GM21737 (cell line): ENCODE measurements at regions not wholly inside any gene's neighbourhood (a gene's known extent, or its start where the extent isn't known, plus 50 kb on each side); places are given as distances from the start of the nearest gene placed in this dataset.

Source experiments
- ATAC-seq: cut with Tn5 transposase; IDR thresholded peaks from one replicate; pipeline ENCODE4 v1.9.1; 2021; ENCODE audit warnings: mild to moderate bottlenecking, moderate library complexity; ENCODE audit not compliant: unreplicated experiment

GRCh38 chr10:10919976-10920375 is 97.7 kb upstream of the CELF2 start:
- ATAC-seq, result no peak

DNA sequence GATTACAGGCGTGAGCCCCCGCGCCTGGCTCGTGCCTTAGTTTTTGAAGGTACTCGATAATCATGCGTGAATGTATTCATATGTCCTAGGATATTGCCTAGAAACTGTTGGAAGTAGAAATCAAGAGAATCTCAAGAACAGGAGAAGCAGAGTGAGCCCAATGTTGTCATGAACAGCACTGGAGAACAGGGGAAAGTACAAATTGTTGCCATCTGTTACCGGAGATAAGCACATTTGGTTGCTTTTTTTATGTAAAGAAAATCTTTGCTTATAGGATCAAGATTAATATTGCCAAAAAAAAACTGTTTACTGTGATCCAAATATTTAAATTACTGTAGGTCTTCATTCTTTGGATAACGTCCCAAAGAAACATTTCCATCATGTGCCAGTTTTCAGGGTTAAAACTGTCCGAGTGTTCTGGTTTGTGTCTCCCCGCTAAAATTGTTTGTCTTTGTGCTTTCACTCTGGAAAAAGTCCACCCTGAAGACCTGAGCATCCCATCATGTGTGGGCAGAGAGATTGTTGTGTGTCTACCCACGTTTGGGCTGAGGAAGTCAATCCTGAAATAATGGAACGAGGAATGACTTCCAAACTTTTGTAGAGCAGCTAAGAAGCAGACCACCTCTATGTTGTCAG is 95.7 kb upstream of the CELF2 start:
- ATAC-seq, result no peak

DNA sequence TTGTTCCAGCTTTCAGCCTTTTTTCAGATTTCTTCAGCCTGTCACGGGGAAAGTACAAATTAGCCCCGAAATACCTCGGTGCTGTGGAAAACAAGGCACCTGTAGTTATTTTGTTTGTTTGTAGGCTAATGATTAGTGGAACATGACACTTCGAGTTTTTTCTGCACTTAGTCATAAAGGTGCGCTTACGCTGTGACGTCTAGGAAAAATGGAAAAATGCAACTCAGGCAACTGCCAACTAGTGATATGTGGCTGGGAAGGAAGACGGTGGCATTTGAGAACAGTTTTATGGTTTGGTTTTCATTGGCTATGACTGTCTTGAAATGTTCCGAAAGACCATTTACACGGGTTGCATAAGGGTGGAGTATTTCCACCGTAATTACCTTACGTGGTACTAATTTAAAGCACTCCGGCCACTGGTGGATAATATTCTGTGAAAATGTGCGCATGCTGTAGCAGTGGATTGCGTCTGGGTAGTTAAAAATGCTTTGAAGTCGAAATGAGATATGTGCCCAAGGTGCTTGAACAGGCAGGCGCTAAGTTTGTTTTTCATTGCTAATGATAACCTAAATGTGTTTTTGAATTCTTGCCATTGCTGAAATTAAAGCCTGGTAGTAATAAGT is 94.5 kb upstream of the CELF2 start:
- no peak for ATAC-seq

DNA sequence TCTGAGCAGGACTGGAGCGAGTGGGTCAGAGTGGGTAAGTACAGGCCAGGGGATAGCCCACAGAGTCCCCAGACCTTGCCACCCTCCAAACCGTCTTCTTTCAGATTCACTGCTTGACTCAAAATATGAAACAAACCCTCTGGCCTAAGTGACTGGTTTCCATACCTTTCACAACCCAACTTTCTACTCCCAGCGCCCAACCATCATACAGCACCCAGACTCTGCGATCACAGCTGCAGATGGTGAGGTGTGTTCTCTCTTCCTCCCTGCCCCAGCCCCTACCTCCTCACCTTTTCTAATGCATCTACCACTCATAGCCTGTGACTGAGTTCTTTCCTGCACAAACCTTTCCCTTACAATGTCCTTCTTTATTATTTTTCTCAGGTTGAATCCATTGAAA is 92.0 kb upstream of the CELF2 start:
- ATAC-seq, result no peak

- ATAC-seq, result no peak
Measured at GRCh38 chr10:10927608-10928007, 90.1 kb upstream of the CELF2 start.

DNA sequence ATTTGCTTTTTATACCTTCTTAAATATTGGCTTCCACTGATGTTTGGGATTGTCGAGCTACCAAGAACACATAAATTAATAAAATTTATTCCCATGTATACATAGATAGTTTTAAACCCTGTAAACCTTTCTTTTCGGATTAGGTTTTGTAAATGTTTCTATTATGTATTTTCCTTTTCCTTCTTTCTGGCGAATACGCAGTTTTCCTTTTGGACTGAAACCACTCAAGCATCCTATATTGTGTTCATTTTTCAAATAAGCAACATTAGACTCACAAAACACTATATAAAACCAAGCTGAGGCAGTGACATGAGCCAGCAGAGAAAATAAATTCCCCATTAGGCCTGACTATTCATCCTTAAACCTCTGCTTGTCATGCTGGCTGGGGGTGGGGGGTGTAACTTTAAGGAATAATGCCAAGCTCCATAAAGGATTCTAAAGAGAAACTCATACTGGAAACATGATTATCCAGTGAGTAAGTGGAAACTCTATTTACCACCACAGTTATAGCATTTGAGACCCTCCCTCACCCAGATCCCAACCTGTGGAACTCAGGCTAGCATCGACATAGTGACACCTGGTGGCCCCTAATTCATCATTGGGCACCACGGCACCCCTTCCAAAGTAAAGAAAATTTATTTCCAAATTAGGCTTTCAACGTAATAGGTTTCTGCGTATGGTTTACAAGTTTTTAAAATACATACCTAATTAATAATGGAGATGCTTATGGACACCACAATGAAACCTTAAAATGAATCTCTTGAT is 86.5 kb upstream of the CELF2 start:
- no peak for ATAC-seq

GRCh38 chr10:10935032-10935431 is 82.6 kb upstream of the CELF2 start:
- no peak for ATAC-seq

DNA sequence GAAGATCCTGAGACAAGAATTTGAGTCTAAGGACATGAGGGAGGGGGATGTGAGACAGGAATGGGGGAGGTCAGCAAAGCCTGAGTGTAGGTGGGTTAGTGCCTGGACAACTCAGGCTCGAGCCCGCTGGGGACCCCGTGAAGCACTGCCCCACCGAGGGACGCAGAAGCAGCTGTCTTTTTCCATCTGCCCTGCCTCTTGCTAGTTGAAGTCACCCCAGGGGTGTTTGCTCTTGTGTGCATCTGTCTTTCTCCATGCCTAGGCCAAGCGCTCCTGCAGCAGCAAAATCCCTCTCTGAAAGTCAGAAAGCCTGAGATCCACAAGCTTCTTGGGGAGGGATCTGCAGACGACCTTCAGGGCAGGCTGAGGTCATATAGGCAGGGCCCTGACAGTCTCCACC is 79.0 kb upstream of the CELF2 start:
- no peak for ATAC-seq

DNA sequence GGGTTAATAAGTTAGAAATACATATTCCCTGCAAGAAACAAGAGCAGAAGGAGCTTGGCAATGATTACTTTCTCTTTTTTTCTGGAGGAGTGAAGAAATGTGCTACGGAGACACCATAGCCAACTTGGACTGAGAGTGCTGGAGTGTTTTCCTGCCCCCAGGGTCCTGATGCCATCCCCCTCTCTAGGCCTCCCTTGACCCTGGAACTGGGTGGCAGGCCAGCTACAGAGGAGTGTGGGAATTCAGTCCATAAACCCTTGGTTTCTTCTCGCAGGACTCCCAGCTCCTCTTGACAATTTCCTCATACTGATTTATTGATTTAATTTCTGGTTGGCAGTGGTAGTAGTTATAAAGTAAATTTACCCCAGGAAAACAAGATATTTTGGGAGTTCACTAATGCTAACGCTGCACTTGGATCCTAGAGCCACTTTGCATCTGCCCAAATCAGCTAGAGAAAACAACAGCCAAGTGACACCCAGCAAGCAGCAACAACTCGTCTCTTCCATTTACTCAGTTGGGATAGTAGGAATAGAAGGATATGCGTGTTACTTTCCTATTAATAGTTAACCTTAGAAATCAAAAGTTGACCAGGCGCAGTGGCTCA is 76.4 kb upstream of the CELF2 start:
- ATAC-seq, result no peak

DNA sequence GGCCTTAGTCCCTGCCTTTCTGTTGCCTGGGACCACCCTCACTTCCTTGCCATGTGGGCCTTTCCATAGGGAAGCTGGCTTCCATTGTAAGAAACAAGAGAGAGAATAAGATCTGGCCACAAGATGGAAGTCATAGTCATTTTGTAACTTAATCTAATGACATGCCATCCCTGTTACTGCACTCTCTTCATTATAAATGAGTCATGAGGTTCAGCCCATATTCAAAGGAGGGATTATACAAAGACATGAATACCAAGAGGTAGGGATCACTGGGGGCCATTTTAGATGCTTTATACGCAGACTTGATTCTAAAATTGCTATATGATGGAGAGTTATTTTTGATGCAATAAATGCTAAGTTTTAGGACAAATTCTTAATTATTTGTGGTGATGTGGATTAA is 75.2 kb upstream of the CELF2 start:
- no peak for ATAC-seq

DNA sequence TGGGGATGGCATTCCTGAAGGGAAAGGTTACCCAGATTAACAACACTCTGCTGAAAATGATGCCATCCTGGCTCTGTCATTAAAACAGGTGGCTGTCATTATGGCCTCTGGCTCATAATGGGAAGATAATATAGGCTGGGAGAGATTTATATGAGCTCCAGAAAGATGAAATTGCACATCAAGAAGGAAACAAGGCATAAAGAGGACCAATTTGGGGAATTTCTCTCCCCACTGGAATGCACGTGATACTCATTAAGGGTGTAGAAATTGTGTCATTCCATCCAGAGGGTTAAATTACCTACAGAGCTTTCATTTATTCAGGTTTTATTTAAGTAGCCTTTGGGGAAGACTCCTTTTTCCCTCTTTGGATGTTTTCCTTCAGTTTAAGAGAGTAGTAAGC is 71.6 kb upstream of the CELF2 start:
- ATAC-seq, result no peak

DNA sequence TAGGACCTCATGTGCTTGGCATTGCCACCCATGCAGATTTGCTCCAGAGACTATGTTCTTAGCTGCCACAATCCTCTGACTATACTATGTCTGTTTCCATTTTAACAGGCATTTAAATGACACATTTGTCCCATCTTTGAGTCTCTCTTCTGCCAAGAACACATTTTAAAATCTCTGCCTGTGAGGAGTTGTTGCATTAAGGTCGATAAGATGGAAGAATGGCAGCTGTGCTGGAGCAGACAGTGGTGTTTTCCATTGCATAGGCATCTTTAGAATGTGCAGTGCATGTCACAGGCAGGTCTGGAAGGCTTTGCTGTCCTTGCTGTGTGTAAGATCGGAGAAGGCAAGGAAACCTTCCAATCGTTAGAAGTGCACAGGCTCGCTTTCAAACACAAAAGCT is 70.9 kb upstream of the CELF2 start:
- ATAC-seq, result no peak

- no peak for ATAC-seq
Measured at GRCh38 chr10:10951675-10952074, 66.0 kb upstream of the CELF2 start.

- ATAC-seq, result no peak
Measured at GRCh38 chr10:10952800-10953199, 64.9 kb upstream of the CELF2 start.

DNA sequence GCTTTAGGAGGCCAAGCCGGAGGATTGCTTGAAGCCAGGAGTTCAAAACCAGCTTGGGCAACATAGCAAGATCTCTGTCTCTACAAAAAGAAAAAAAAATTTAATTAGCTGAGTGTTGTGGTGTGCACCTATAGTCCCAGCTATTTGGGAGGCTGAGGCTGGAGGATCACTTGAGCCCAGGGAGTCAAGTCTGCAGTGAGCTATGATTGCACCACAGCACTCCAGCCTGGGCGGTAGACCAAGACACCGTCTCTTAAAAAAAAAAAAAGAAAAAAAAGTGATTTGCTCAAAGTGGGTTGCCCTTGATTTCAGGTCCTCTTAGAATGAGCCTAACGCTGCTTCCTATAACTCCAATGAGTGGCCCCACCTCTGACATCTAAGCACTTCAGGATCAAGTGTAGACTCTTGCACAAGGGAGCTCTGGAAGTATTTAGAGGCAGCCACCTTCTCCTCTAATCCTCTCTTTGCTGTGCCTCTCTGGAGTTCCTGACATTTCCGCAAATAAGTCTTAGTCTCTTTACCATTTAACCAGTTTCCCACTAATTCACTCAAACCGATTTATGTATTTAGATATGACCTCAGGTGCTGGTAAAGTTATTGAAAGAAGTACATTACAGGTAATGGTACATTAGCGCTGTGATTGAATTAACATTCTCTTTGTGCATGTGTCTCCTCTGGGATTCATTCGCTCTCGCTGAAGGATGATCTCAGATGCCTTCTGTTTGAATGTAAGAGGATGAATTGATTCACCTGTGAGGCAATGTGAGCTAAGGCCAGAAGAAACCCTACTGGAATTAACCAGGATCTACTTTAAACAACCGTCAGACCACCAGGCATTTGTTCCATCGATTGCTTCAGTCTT is 60.8 kb upstream of the CELF2 start:
- no peak for ATAC-seq

- ATAC-seq, result no peak
Measured at GRCh38 chr10:10958041-10958440, 59.6 kb upstream of the CELF2 start.

DNA sequence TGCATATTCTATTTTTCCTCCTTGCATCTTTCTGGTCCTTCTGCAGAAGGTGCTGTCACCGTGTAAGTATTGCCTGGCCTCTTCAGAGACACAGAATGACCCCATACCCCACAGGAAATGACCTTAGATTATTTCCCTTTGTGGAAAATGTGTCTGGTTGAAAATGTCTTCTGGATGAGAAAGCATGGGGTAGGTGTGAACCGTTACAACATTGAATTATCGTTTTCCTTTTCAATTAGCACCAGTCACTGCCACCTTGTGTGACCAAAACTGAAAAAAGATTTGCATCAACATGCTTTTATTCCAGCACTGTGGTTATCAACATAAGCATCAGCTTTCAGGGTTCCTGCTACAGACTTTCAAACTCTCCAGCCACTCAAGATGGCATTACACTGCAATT is 58.0 kb upstream of the CELF2 start:
- no peak for ATAC-seq

DNA sequence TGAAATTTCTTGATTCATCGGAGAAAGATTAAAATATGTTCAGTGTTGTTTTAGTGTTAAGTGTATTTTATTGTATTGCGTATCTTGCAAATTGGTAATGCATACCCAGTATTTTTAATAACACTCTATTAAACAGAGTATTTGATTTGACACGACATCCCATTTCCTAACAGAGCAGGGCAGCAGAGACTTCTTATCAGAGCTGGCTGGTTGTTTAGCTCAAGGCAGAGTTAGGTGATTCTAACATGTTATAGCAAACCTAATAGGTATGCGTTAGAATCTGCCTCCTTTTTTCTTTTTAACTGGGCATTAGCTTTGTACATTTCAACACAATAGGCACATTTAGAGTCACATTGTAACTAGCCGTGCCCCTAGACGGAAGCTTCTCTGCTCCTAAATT is 57.1 kb upstream of the CELF2 start:
- no peak for ATAC-seq

DNA sequence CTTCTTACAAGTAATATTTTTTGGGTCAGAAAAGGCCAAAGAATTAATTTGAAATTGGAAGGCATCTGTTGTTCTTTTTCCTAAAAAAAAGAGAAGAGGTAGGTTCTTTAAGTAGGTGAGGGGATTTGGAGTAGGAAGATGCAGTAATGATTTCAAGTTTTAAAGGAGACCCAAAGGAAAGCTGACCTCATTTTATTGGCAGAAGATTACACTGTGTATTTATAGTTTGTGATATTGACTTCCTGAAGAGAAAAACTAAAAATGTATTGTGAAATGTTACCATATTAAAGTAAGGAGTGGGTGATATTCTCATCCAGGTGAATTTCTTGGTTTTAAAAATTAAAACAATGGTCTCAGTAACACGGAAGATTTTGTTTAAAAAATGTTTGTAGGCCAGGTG is 56.6 kb upstream of the CELF2 start:
- ATAC-seq, result no peak

DNA sequence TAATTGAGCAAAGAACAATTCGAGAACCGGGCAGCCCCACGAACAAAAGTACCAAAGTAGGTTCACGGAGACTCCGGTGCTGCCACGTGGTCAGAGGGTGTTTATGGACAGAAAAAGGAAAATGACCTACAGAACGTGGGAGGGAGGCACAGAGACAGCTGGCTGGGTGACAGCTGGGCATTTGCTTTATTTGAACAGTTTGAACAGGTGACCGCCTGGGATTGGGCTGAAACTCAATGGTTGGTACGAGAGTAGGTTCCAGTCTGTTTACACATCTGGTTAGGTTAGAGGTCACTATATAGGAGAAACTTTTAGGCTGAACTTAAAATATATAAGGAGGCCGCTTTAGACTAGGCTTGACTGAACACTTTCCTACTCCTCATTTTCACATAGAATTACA is 50.6 kb upstream of the CELF2 start:
- no peak for ATAC-seq
